Activated naive CD8-positive, alpha-beta T cell treated with anti-CD3 and anti-CD28 coated beads, Interleukin-2, amount 50 U/mL, for 16 hours (primary cell): ENCODE measurements at regions not wholly inside any gene's neighbourhood (a gene's known extent, or its start where the extent isn't known, plus 50 kb on each side); places are given as distances from the start of the nearest gene placed in this dataset.
"Not testable (repeated sequence)": the region's sequence is repeated elsewhere in the genome, so short reads cannot be mapped to it uniquely, and the experiment has no call there.

Experiments
- DNase-seq: peaks from one replicate; pipeline ENCODE4 v3.0.0-alpha.2; 2020; ENCODE audit warnings: low read depth, low spot score

DNA sequence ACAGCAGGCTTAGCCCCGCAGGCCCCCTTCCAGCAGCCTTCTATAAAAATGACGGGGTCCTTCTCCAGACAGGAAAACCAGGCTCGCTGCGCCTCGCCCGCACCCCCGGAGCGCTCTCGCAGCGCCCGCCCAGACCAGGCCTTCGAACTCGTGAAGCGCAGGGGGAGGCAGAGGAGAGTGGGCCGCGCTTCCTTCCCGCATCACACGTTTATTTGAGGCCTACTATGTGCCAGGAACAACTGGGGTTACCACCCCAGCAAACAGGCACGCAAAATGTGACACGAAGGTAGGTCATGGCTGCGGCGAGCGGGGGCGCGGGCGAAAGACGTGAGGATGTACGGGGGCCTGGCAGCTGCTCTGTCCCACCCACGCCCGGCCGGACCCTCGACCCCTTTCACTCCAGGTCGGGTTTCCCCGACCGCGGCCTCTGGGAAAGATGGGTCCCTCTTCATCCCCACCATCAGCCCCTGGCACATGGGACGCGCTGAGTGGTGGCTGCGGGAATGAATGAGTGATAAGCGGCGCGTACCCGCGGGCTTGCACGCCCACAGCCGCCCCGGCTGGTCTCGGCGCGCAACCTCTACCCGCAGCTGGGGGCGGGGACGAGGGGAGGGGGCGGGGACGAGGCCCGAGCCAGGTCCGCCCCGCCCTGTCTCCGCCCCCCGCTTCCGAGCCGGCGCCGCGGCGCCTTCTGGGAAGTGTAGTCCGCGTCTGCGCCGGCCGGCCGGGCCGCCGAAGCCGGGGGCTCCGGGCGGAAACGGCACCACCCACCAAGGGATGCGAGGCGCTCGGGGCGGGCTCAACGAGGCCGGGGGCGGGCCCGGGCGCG, 59.1 kb downstream of the ZNF467 start:
- peak; percentile 90 for DNase-seq

DNA sequence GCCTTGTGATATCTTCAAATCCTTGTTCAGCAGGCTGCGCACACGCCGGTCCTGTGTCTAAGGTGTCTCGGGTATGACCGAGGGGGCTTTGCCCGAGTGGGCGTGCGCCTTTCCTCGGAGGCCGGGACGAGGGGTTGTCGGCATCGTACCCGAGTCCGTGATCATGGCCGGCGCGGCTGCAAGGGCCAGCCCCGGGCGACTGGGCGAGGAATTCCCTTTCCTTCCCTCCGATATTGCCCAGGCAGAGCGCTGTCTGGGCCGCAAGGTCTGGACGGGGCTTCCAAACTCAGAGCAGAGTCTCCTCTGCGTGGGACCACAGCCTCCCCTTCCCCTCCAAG, 59.7 kb downstream of the ZNF467 start:
- DNase-seq = no peak

DNA sequence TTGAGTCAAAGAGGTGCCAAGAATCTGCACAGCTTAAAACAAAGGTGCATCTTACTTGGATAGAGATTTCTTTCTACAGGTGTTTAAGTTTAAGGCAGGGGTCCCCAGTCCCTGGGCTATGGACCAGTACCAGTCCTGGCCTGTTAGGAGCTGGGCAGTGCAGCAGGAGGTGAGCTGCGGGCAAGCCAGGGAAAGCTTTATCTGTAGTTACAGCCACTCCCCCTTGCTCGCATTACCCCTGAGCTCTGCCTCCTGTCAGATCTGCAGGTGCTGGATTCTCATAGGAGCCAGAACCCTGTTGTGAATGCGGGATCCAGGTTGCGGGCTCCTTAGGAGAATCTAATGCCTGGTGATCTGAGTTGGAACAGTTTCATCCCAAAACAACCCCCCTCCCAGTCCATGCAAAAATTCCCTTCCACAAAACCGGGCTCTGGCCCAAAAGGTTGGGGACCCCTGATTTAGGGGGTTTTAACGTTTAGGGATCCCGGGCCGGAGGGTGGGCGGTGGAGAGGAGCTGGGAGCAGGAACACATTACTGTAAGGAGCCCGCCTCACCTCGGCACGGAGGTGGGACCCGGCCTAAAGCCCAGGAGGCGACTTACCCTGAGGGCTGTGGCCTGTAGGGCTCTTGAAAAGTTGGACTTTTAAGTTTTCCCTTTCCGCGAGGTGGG, 60.2 kb downstream of the ZNF467 start:
- no peak for DNase-seq

DNA sequence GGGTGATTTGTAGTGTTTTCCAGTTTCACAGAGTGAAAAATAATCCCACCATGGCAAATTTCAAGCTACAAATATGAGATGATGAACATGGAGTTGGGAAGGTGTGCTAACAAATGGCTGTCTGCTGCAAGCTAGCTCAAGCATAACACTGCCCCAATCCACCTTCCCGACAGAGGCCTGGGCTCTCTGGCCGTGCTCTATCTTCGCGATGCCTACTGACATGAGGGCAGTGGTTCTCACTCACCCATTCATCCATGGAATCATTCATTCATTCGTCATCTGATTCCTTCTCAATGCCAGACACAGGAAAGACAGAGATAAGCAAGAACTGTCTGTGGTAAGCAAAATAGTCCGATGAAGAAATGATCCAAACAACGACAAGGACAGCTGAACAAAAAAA, 65.4 kb downstream of the ZNF467 start:
- no peak for DNase-seq

DNA sequence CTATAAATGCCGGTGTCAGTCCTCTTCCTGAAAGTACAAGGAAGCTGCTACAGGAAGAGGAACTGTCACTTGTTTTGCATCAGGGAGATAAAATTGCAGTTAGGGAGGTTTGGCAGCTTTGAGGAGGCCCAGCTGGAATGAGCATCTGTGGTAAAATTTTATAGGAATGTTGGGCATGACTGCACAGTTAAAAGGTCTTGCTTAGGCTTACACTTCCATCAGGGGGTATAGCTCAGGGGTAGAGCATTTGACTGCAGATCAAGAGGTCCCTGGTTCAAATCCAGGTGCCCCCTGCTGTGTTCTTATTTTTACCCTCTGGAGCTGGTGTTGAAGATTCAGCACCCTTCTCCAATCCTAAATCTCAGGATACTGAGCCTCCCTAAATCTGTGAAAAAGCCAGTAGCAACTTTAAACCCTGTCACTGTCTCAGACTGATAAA, 65.9 kb downstream of the ZNF467 start:
- no peak for DNase-seq

DNA sequence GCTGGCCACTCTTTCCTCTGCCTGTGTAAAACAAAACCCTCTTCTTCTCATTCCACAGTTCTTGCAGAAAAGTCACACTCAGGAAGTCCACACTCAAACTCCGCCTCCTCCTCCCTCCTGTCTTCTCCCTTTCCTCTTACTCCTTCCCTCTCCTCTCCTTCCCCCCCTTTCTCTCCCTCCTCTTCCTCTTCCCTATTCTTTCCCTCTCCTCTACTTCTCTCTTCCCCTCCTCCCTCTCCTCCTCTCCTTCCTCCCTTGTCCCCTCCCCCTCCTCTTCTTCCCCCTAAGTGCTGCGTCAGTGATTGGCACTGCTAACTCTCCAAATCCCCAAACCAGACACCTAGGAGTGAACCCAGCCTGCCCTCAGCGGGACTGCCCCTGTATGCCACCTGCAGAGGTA, 67.0 kb downstream of the ZNF467 start:
- DNase-seq = no peak

DNA sequence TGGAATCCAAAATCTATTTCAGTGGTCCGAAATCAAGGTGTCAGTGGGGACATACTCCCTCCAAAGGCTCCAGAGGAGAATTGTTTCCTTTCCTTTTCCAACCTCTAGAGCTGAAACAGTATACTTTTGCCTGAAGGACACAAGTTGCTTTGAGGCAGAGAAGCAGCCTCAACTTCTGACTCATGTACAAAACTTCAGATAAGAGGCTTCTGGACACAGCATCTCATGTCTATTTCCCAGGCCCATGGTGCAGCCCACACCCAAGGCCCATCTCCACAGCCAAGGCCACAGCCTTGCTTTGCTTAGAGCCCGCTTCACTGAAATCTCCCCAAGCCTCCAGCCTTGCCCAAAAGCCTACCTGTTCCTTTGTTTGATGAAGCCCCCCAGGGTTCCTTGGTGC, 68.9 kb downstream of the ZNF467 start:
- no peak for DNase-seq

DNA sequence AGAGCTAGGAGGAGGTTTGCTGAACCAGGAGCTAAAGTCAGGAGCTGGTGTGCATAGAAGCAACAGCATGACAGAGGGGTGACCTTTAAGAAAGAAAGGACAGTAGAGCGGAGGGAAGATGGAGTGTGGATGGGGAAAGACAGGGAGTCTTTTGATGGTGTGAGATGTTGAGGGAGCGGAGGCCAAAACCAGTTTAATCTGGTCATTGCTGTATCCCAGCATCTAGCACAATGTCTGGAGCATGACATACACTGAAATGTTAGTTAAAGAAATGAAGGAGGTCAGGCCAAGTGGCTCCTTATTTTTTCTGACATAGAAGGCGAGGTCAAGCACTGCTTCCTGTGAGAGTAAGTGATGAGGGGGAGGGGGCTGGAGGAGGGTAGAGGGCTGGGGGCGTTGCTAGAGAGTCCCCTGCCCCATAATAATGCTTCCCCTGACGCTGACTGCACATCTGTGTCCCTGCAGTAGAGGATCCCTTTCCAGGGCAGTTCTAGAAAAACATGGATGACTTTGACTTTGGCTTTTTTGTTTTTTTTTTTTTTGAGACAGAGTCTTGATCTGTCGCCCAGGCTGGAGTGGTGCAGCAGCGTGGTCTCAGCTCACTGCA, 70.2 kb downstream of the ZNF467 start:
- DNase-seq = no peak

DNA sequence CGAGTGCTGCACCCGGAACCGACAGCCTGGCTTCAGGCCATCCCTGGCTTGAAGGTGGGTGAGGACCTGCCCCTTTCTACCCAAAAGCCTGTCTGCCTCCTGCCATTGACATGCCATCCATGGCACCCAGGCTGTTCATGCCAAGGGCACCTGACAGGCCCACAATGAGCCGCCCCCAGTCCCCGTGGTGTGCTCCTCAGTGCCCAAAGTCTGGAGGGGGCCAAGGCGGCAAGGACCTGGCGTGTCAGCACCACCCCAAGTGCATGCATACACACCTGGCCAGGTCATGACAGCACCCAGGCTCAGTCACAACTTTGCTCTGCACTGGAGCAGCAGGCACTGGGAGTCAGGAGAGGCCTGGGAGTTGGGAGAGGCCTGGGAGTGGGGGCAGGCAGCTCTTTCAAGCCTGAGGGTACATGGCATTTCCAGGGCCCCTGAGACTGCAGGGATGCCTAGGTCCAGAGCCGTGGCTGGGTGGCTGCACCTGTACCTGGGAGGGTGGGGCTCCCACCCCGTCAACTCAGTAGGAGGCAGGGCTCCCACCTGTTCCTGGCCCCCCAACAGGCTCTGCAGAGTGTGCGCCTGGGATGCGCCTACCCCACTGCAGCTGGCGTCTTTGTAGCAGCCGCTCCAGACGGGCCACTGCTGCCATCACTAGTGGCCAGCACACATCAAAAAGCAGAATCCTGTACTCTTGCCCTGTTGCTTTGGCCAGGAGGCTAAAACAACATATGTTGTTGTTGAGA, 71.7 kb downstream of the ZNF467 start:
- no peak for DNase-seq

DNA sequence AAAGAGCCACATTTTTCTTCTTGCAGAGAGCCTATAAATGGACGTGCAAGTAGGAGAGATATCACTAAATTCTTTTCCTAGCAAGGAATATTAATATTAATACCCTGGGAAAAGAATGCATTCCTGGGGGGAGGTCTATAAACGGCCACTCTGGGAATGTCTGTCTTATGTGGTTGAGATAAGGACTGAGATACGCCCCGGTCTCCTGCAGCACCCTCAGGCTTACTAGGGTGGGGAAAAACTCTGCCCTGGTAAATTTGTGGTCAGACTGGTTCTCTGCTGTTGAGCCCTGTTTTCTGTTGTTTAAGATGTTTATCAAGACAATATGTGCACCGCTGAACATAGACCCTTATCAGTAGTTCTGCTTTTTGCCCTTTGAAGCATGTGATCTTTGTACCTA, 75.6 kb downstream of the ZNF467 start:
- not testable (repeated sequence) for DNase-seq

DNA sequence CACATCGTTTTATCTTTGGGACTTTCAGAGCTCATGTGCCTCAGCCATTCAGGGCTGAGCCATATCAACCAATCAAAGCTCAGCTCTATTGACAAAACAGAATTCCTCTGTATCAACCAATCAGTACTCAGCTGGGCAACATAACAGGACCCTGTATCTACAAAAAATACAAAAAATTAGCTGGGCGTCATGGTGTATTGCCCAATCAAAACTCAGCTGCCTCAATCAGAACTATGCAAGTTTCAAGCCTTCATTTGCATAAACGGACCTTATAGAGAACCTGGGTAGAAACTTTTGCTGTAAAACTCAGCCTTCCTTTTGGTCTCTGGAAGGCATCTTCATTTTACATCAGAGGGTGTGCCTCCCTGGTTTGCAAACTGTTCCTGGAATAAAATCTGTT, 77.1 kb downstream of the ZNF467 start:
- no peak for DNase-seq

DNA sequence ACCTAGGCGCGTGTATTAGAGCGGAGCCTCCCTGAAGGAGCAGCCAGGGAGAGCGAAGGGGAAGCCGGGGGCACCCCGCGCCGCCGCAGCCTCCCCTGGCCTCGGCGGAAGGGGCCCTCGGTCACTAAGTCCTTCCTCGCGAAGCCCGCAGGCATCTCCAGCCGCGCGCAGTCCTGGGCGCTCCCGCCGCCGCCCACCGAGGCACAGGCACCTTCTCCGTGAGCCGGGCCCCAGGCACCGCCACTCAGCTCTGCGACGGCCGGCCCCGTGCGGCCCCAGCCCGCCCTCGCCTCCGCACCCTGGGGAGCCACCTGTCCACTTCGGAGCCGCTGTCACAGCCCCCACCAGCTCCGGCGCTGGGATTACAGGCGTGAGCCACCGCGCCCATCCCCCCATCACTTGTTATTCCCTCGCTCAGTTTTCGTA, 80.8 kb downstream of the ZNF467 start:
- no peak for DNase-seq

DNA sequence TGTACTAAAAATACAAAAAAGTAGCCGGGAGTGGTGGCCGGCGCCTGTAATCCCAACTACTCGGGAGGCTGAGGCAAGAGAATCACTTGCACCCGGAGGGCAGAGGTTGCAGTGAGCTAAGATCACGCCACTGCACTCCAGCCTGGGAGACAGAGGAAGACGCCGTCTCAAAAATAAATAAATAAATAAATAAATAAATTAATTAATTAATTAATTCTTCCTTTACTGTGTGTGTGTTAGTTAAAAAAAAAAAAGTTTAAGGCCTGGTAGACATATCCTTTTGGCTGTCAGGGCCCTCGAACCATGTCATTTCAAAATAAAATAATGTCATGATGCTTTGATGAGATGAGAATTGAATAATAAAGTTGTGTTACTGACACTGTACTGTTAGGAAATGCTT, 81.3 kb downstream of the ZNF467 start:
- DNase-seq = no peak

DNA sequence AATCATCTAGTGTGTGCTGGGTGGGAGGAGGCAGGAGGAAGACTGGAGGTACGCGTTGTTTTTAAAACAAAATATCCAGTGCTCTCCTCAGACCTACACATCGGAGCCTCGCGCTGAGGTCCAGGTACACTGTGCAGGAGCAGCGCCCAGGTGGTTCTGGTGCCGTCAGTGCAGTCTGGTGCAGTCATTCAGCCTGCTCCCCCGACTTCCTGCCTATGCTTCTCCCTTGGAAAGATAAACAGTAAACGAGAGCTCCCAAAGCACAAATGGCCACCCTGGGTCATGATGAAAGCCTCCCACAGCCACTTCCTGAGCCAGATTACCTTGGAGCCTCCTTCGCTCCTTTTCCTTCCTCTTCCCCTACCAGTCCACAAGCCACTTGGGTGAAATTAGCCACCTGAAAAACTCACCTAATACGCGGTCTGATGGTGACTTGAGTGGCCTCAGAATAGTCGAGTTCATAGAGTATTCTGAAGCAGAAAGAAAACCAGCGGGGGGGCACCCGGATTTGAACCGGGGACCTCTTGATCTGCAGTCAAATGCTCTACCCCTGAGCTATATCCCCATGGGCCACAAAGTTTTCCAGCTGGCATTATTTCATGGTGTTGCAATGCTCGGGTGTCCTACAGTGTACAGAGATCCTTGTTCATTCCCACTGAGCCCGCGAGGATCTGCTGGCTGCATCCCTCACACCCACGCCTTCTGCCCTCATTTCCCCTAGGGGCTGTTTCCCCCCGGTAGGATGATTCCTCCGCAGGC, 82.5 kb downstream of the ZNF467 start:
- no peak for DNase-seq

DNA sequence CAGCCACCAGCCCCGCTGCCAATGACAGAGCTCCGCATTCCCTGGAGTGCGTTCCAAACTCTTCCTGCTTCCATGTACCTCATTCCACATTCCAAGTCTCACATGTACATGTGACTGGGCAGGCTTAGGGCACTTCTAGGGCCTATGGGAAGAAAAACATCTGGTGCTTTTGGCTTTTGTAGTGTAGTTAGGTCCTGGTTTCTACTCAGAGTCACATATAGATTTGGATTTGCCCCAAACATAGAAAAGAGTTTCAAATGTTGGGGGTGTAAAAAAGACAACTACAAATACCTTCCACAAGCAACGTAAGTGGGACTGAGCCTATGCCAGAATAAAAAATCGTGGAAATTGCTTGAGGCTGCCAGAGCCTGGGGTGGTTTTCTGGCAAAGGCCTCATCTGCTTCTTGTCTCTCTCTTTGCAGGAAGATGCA, 84.1 kb downstream of the ZNF467 start:
- DNase-seq = no peak

DNA sequence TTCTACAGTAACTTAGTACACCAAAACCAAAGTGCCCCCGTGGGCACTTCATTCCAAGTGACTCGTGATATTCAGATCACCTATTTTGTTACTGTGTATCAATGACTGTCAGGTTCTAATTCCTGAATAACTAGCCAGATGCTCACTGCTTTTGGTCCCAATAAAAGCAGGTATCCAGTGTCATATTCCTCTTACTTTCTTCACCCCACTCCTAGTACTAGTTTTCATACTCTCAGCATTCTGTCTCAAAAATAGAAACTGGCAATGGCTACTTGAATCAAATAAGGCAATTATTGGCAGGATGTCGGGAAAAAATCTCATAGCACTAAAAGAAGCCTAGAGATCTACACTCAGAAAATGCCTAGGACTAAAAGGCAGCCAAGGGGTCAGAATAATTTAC, 84.6 kb downstream of the ZNF467 start:
- DNase-seq = no peak

DNA sequence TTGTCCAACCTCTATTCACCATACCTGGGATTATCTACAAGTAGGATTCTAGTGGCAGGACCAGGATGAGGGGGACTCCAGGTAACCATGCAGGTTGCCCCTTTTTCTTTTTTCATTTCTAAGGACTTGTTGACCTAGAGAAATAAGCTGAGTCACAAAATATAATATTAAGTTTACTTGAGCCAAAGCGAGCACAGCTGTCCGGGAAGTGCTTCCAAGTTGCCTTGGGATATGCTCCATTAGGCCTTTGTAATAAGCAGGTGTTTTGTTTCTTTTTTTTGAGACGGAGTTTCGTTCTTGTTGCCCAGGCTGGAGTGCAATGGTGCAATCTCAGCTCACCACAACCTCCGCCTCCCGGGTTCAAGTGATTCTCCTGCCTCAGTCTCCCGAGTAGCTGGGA, 85.6 kb downstream of the ZNF467 start:
- not testable (repeated sequence) for DNase-seq

DNA sequence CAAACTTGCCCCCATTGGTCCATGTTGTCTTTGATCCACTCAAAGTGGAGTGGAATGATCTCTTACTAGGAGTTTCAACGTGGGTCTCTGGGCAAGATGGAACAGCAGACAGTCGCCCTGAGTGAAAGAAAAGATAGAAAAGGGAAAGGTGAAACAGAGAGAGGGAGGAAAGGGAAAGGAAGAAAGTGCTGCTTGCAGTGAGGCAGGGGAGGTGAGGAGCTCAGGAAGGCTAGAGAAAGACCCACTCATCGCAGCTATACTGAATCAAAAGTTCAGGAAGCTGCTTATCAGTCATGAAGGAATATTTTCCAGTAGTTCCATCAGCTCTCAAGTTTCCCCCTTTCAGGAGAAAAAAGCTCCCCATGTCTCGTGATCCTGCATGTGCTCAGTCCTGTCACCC, 86.9 kb downstream of the ZNF467 start:
- DNase-seq = no peak

DNA sequence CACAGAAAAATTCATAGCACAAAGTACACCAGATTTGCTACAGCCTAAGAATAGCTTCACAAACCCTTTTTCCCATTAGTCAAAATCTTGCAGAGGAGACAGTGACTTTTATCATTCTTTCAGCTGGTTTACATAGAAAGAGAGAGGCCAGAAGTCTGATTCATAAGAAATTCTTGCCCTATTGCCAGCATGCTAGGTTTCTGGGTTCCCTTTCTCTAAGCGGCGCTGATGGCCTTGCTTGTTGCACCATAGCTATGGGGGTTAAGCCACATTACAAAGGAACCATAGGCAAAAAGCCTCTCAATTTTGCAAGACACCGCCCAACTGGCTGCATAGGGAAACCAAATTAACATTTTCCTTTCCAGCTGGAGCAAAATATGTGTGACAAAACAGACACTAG, 87.4 kb downstream of the ZNF467 start:
- no peak for DNase-seq

DNA sequence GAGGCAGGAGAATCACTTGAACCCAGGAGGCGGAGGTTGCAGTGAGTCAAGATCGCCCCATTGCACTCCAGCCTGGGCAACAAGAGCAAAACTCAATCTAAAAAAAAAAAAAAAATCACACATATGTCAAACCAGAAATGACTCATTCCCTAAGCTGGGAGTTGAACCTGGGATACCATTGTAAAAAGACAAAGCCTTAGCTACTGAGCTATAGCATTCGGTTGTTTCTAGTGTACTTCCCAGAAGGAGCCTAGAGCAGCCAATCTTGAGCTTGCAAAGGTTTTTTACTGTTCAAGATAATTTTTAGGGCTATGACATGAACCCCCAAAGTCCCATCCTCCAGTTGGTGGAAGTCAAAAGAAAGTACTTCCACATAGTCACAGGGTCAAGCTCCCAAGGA, 87.9 kb downstream of the ZNF467 start:
- no peak for DNase-seq

DNA sequence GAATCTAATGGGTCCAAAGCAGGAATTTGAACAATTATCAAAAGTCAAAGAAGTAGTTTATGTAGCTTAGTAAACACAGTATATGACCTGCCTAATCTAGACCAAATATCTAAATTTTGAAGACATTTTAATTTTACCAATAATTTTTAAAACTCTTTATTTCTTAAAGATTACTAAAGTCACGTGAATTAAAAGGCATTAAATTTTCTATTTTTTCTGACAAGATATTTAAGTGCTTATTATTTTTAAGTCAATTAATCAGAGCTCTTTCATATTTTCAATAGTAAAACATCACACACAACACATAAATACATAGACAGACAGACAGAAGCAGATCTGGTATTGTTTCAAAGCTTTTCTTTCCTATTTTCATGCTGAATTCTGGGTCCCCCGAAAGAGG, 89.5 kb downstream of the ZNF467 start:
- DNase-seq = no peak

DNA sequence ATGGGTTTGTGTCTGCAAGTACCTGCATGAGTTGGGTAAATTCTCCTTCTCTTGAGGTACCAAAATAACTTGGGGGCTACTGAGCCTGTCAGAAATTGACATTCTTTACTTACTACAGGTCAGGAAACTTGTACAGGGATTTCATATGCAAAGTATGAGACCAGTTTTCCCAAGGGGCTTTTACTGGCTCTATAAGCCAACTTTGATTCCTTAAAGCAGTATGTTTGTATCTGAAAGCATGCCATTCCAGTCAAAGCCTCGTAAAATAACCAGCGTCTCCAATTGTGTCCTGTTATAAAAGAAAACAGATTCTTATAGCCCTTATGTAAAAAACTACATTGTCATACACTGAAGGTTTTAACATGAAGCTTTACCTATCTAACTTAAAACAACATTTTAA, 90.2 kb downstream of the ZNF467 start:
- DNase-seq = no peak
